ENCODE measurements at regions not wholly inside any gene's neighbourhood (a gene's known extent, or its start where the extent isn't known, plus 50 kb on each side); places are given as distances from the start of the nearest gene placed in this dataset.

DNA sequence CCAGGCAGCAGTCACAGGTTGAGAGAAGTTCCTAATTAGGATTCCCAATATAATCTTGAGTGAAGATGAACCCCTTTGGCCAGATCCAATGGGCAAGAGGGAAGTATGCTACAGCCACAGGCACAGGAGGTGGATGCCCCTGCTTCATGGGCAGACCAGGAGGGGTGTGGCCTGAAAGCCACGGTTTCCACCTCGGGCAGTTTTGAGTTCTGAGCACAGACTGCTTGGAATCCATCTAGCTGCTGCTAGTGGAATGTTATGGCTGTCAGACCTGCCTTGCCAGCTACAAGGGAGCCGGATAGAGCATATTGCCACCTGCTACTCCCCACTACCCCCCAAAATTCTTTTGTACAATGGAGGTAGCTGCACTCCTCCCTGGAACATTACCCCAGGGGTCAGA is 672.9 kb downstream of the HACE1 start:
- H3K27ac ChIP-seq (ENCODE audit: low read length) = no peak overlapping the region
- H3K9ac ChIP-seq (ENCODE audit: low read length) = no peak overlapping the region
- H3K27me3 ChIP-seq (ENCODE audit: insufficient read depth, low read depth, low read length) = no peaks in the 10 kb centered on the region
- no peak overlapping the region for H2AFZ ChIP-seq (ENCODE audit: low read depth, low read length)
- no peak overlapping the region for H3K4me3 ChIP-seq (ENCODE audit: low read length)
- no peaks in the 10 kb centered on the region for H3F3A ChIP-seq (ENCODE audit: insufficient read depth, low read length, poor library complexity, severe bottlenecking)
- no peaks in the 10 kb centered on the region for H4K20me1 ChIP-seq (ENCODE audit: insufficient read depth)
- no peak for TF ChIP-seq EP300 (conservative IDR thresholded peaks at IDR 0.05; ENCODE audit: poor library complexity, severe bottlenecking)
- no peak for TF ChIP-seq MXI1 (conservative IDR thresholded peaks at IDR 0.05; ENCODE audit: poor library complexity, severe bottlenecking)
- TF ChIP-seq, protein P1, sequence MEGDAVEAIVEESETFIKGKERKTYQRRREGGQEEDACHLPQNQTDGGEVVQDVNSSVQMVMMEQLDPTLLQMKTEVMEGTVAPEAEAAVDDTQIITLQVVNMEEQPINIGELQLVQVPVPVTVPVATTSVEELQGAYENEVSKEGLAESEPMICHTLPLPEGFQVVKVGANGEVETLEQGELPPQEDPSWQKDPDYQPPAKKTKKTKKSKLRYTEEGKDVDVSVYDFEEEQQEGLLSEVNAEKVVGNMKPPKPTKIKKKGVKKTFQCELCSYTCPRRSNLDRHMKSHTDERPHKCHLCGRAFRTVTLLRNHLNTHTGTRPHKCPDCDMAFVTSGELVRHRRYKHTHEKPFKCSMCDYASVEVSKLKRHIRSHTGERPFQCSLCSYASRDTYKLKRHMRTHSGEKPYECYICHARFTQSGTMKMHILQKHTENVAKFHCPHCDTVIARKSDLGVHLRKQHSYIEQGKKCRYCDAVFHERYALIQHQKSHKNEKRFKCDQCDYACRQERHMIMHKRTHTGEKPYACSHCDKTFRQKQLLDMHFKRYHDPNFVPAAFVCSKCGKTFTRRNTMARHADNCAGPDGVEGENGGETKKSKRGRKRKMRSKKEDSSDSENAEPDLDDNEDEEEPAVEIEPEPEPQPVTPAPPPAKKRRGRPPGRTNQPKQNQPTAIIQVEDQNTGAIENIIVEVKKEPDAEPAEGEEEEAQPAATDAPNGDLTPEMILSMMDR (IDR thresholded peaks at IDR 0.05; ENCODE audit: poor library complexity, severe bottlenecking) = no peak
- no peak for TF ChIP-seq RAD21 (conservative IDR thresholded peaks at IDR 0.05)
- TF ChIP-seq, protein P2, sequence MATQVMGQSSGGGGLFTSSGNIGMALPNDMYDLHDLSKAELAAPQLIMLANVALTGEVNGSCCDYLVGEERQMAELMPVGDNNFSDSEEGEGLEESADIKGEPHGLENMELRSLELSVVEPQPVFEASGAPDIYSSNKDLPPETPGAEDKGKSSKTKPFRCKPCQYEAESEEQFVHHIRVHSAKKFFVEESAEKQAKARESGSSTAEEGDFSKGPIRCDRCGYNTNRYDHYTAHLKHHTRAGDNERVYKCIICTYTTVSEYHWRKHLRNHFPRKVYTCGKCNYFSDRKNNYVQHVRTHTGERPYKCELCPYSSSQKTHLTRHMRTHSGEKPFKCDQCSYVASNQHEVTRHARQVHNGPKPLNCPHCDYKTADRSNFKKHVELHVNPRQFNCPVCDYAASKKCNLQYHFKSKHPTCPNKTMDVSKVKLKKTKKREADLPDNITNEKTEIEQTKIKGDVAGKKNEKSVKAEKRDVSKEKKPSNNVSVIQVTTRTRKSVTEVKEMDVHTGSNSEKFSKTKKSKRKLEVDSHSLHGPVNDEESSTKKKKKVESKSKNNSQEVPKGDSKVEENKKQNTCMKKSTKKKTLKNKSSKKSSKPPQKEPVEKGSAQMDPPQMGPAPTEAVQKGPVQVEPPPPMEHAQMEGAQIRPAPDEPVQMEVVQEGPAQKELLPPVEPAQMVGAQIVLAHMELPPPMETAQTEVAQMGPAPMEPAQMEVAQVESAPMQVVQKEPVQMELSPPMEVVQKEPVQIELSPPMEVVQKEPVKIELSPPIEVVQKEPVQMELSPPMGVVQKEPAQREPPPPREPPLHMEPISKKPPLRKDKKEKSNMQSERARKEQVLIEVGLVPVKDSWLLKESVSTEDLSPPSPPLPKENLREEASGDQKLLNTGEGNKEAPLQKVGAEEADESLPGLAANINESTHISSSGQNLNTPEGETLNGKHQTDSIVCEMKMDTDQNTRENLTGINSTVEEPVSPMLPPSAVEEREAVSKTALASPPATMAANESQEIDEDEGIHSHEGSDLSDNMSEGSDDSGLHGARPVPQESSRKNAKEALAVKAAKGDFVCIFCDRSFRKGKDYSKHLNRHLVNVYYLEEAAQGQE (IDR thresholded peaks at IDR 0.05; ENCODE audit: borderline replicate concordance) = no peak
- TF ChIP-seq TAF1 (IDR thresholded peaks at IDR 0.05; ENCODE audit: low read depth) = no peak
- no peak for TF ChIP-seq SMC3 (conservative IDR thresholded peaks at IDR 0.05; ENCODE audit: poor library complexity)
- no peaks in the 10 kb centered on the region for H3K9me2 ChIP-seq (ENCODE audit: insufficient read depth, low read length)
- no peaks in the 10 kb centered on the region for H3K9me3 ChIP-seq (ENCODE audit: low read length)
- H3K4me2 ChIP-seq (ENCODE audit: low read length) = no peak overlapping the region
- no peaks in the 10 kb centered on the region for H3K36me3 ChIP-seq (ENCODE audit: insufficient read depth, low read length)
- H3K79me2 ChIP-seq (replicated peaks; ENCODE audit: insufficient read depth, low read length) = no peaks in the 10 kb centered on the region

DNA sequence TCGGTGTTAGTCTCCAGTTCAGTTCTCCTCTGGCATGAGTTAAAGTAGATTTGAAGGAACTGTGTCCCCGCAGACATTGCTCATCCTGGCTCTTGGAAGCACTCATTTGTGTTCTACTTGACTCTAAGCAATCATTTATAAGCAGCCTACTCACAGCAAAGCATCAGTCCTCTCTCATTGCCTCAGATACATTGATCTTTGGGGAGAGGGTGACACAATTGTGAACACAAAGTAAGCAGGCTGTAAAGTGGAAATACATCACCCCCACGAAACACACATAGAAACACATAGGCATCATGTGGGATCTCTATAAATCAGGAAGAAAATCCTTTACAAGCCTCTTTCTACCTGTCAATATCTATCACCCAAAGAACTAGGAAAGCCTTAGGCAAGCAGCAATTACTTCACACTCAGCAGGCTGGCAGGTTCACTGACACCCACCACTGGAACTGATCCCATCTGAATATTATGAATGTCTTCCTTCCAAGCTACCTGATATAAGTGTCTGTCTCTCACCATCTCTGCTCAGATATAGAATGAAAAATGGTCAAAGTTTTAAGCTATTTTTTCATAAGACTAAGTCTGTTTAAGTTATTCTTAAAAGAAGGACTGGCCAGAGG is 675.8 kb downstream of the HACE1 start:
- Histone ChIP-seq H3K79me2 (replicated peaks; ENCODE audit: insufficient read depth, low read length) (no peaks in the 10 kb centered on the region), H4K20me1 (ENCODE audit: insufficient read depth) (no peaks in the 10 kb centered on the region), H3K36me3 (ENCODE audit: insufficient read depth, low read length) (no peaks in the 10 kb centered on the region), H3K27ac (ENCODE audit: low read length) (no peak overlapping the region), H3K9ac (ENCODE audit: low read length) (no peak overlapping the region), H2AFZ (ENCODE audit: low read depth, low read length) (no peak overlapping the region), H3F3A (ENCODE audit: insufficient read depth, low read length, poor library complexity, severe bottlenecking) (no peaks in the 10 kb centered on the region), H3K27me3 (ENCODE audit: insufficient read depth, low read depth, low read length) (no peaks in the 10 kb centered on the region), H3K4me2 (ENCODE audit: low read length) (no peak overlapping the region), H3K9me3 (ENCODE audit: low read length) (no peaks in the 10 kb centered on the region), H3K4me3 (ENCODE audit: low read length) (no peak overlapping the region), H3K9me2 (ENCODE audit: insufficient read depth, low read length) (no peaks in the 10 kb centered on the region)
- TF ChIP-seq, protein P2 (IDR thresholded peaks at IDR 0.05; ENCODE audit: borderline replicate concordance) = peak; percentile 44
- no peak for TF ChIP-seq RAD21 (conservative IDR thresholded peaks at IDR 0.05)
- TF ChIP-seq EP300 (conservative IDR thresholded peaks at IDR 0.05; ENCODE audit: poor library complexity, severe bottlenecking) = peak; percentile 47
